ENCODE measurements at regions not wholly inside any gene's neighbourhood (a gene's known extent, or its start where the extent isn't known, plus 50 kb on each side); places are given as distances from the start of the nearest gene placed in this dataset.

- TF ChIP-seq CTCF (conservative IDR thresholded peaks at IDR 0.05 in 1 of 2, IDR thresholded peaks at IDR 0.05 in 1 of 2; ENCODE audit: extremely low read depth in 1 of 2, insufficient read depth in 1 of 2, low read depth in 1 of 2, low read length in 2 of 2) (no peak), EZH2 (IDR thresholded peaks at IDR 0.05; ENCODE audit: borderline replicate concordance, low read length) (no peak)
Measured at GRCh38 chr20:19882446-19882845, 124.4 kb downstream of the RIN2 start.

Data from mammary epithelial cell (primary cell).